A673 (cell line): ENCODE measurements at regions not wholly inside any gene's neighbourhood (a gene's known extent, or its start where the extent isn't known, plus 50 kb on each side); places are given as distances from the start of the nearest gene placed in this dataset.

Source experiments
- EZH2 ChIP-seq: fragments of 200-600 bp; sonication (generic); IDR thresholded peaks from 2 replicates; pipeline ENCODE4 v1.6.1; 2017; ENCODE audit warnings: borderline replicate concordance, low read depth, mild to moderate bottlenecking, mixed read lengths, antibody characterized with exemption, low read length; ENCODE audit not compliant: poor library complexity, severe bottlenecking
- TF ChIP-seq, protein P1 (sequence below): fragments of 300-800, 200-600 bp; sonication (generic); conservative IDR thresholded peaks from 2 replicates; pipeline ENCODE4 v1.5.1; 2017; ENCODE audit warnings: low read depth, mild to moderate bottlenecking, antibody characterized with exemption, low read length, moderate library complexity, mixed read lengths

DNA sequence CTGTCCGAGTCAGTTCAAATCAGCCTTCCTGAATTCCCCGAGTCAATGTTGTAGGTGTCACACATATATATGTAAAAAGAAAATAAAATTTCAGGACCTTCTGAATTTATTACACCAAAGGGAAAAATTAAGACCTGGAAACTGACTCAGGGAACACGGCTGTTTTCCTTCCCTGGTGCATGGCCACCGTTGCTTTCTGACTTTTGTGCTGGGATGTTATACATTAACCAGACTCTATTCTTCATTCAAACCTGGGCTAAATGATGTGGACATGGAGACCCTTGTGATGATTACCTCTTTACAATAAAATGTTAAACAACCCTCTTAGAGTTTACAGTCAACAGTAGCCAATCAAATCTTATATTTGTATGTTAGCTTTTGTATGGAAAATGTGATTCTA lies 51.4 kb upstream of the PLEKHG1 start:
- no peak for TF ChIP-seq EZH2
- TF ChIP-seq, protein P1, sequence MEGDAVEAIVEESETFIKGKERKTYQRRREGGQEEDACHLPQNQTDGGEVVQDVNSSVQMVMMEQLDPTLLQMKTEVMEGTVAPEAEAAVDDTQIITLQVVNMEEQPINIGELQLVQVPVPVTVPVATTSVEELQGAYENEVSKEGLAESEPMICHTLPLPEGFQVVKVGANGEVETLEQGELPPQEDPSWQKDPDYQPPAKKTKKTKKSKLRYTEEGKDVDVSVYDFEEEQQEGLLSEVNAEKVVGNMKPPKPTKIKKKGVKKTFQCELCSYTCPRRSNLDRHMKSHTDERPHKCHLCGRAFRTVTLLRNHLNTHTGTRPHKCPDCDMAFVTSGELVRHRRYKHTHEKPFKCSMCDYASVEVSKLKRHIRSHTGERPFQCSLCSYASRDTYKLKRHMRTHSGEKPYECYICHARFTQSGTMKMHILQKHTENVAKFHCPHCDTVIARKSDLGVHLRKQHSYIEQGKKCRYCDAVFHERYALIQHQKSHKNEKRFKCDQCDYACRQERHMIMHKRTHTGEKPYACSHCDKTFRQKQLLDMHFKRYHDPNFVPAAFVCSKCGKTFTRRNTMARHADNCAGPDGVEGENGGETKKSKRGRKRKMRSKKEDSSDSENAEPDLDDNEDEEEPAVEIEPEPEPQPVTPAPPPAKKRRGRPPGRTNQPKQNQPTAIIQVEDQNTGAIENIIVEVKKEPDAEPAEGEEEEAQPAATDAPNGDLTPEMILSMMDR = no peak
